ENCODE measurements at regions not wholly inside any gene's neighbourhood (a gene's known extent, or its start where the extent isn't known, plus 50 kb on each side); places are given as distances from the start of the nearest gene placed in this dataset.

DNA sequence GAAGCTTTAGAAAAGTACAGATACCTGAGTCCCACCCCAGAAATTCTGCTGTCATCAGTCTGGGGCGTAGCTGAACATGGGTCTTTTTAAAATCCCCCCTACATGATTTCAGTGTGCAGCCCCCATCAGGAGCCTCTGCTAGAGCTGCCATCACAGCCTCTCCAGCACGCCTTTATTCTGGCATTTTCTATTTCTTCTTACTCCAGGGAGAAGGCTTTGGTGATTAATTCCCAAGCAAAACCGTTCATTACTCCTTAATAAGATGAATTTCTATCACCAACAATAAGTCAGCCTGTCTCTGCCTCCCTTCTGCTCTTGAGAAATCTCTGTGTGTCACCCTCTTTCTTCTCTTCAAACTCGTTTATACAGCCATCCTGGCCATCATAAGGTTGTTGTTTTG lies 160.3 kb downstream of the KATNAL1 start:
- no peak for TF ChIP-seq EZH2 (IDR thresholded peaks at IDR 0.05; ENCODE audit: low read depth)
- TF ChIP-seq, protein P1, sequence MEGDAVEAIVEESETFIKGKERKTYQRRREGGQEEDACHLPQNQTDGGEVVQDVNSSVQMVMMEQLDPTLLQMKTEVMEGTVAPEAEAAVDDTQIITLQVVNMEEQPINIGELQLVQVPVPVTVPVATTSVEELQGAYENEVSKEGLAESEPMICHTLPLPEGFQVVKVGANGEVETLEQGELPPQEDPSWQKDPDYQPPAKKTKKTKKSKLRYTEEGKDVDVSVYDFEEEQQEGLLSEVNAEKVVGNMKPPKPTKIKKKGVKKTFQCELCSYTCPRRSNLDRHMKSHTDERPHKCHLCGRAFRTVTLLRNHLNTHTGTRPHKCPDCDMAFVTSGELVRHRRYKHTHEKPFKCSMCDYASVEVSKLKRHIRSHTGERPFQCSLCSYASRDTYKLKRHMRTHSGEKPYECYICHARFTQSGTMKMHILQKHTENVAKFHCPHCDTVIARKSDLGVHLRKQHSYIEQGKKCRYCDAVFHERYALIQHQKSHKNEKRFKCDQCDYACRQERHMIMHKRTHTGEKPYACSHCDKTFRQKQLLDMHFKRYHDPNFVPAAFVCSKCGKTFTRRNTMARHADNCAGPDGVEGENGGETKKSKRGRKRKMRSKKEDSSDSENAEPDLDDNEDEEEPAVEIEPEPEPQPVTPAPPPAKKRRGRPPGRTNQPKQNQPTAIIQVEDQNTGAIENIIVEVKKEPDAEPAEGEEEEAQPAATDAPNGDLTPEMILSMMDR (conservative IDR thresholded peaks at IDR 0.05): no peak

Measured in PC-9 (cell line).